Left lung (tissue), 4 donors: ENCODE measurements at regions not wholly inside any gene's neighbourhood (a gene's known extent, or its start where the extent isn't known, plus 50 kb on each side); places are given as distances from the start of the nearest gene placed in this dataset.
"Not testable (repeated sequence)": the region's sequence is repeated elsewhere in the genome, so short reads cannot be mapped to it uniquely, and the experiment has no call there.

Experiments used
- ATAC-seq: fragments of 200-7000 bp; cut with Tn5 transposase; one replicate; pipeline ENCODE4 v1.9.1; 2020; ENCODE audit warnings: moderate library complexity
- DNase-seq, 4 donors: peaks; one replicate each; pipeline ENCODE4 v3.0.0-alpha.2; 2013 to 2020
- H3K27ac ChIP-seq, 2 donors: fragments of 200-600 bp; sonication (generic) in 1 of 2; one replicate each; pipeline versions ENCODE4 v1.5.0 to v1.8.0; 2020 to 2021
- H3K27me3 ChIP-seq, 2 donors: fragments of 200-600 bp; sonication (generic) in 1 of 2; one replicate each; pipeline versions ENCODE4 v1.5.0 to v1.8.0; 2020 to 2021
- H3K36me3 ChIP-seq, 2 donors: fragments of 200-600 bp; sonication (generic) in 1 of 2; one replicate each; pipeline versions ENCODE4 v1.5.0 to v1.8.0; 2020 to 2021
- H3K4me1 ChIP-seq, 2 donors: fragments of 200-600 bp; one replicate each; pipeline ENCODE4 v1.8.0; 2021
- H3K4me3 ChIP-seq, 2 donors: fragments of 200-600 bp; sonication (generic) in 1 of 2; one replicate each; pipeline versions ENCODE4 v1.5.0 to v1.8.0; 2020 to 2021; ENCODE audit warnings: mild to moderate bottlenecking in 1 of 2
- H3K9me3 ChIP-seq, 2 donors: fragments of 200-600 bp; sonication (generic) in 1 of 2; one replicate each; pipeline versions ENCODE4 v1.5.0 to v1.8.0; 2020 to 2021
- intact Hi-C, 2 donors: fragments of 100-400 bp; cut with DNase I; formaldehyde crosslinking; loops; one replicate each; pipeline versions ENCODE4 v1.11.2 to v1.14.2; 2022
- TF ChIP-seq, protein P1 (sequence below), 2 donors: fragments of 200-600 bp; sonication (generic) in 1 of 2; IDR thresholded peaks; one replicate each; pipeline versions ENCODE4 v1.5.0 to v1.8.0; 2021; ENCODE audit warnings: antibody characterized with exemption in 2 of 2
- donor health status: DM: no; HTN: yes; CAD: no.
- donor health status: DM: no; HTN: no; CAD: no.

- DNase-seq (no peak), ATAC-seq (no peak)
- no peaks in the 10 kb centered on the region for H3K36me3 ChIP-seq
- no peaks in the 10 kb centered on the region for H3K9me3 ChIP-seq
- intact Hi-C loops, result no loop called here
- no peaks in the 10 kb centered on the region for H3K27me3 ChIP-seq
- no peak overlapping the region for H3K4me3 ChIP-seq
- H3K4me1 ChIP-seq, result no peaks in the 10 kb centered on the region
- TF ChIP-seq, protein P1, sequence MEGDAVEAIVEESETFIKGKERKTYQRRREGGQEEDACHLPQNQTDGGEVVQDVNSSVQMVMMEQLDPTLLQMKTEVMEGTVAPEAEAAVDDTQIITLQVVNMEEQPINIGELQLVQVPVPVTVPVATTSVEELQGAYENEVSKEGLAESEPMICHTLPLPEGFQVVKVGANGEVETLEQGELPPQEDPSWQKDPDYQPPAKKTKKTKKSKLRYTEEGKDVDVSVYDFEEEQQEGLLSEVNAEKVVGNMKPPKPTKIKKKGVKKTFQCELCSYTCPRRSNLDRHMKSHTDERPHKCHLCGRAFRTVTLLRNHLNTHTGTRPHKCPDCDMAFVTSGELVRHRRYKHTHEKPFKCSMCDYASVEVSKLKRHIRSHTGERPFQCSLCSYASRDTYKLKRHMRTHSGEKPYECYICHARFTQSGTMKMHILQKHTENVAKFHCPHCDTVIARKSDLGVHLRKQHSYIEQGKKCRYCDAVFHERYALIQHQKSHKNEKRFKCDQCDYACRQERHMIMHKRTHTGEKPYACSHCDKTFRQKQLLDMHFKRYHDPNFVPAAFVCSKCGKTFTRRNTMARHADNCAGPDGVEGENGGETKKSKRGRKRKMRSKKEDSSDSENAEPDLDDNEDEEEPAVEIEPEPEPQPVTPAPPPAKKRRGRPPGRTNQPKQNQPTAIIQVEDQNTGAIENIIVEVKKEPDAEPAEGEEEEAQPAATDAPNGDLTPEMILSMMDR (IDR thresholded peaks at IDR 0.05), result no peak
- no peak overlapping the region for H3K27ac ChIP-seq
Measured at GRCh38 chr2:41206004-41206403, 754.1 kb upstream of the SLC8A1 start.

GRCh38 chr2:41207578-41207977 lies 755.7 kb upstream of the SLC8A1 start:
- no peak overlapping the region for H3K27ac ChIP-seq
- intact Hi-C loops, result no loop called here
- H3K4me3 ChIP-seq, result no peak overlapping the region
- no peaks in the 10 kb centered on the region for H3K36me3 ChIP-seq
- no peaks in the 10 kb centered on the region for H3K4me1 ChIP-seq
- H3K9me3 ChIP-seq, result no peaks in the 10 kb centered on the region
- ATAC-seq (no peak), DNase-seq (no peak)
- H3K27me3 ChIP-seq, result no peaks in the 10 kb centered on the region
- TF ChIP-seq, protein P1 (IDR thresholded peaks at IDR 0.05), result no peak

DNA sequence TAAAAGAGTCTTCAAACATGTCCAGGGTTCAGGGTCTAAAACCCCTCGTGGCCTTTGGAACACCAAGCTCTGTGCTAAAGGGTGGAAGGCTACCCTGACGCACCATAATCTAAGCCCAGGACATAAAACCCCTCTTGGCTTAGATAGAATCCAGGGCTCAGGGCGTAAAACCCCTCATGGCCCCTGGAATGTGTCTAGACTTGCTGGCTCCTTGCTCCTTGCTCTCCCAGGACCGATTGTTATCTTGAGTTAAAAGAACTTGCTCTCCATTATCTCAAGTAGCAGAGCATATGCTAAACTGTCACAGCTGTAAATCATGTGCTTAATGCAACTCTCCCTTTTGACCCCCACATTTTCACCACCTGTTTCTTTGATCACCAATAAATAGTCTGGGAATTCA lies 758.1 kb upstream of the SLC8A1 start:
- intact Hi-C loops, H3K27me3 ChIP-seq, H3K36me3 ChIP-seq, H3K9me3 ChIP-seq, H3K4me3 ChIP-seq, DNase-seq, H3K27ac ChIP-seq, H3K4me1 ChIP-seq, ATAC-seq: not testable (repeated sequence)

GRCh38 chr2:41216978-41217377 lies 765.1 kb upstream of the SLC8A1 start:
- Histone ChIP-seq H3K9me3 (peaks cover 0 to 5% of the 10 kb centered on the region in 2 donors), H3K27ac (no peak overlapping the region), H3K4me3 (no peak overlapping the region), H3K27me3 (no peaks in the 10 kb centered on the region), H3K36me3 (no peaks in the 10 kb centered on the region), H3K4me1 (no peaks in the 10 kb centered on the region)
- DNase-seq, result no peak
- intact Hi-C loops, result no loop called here
- no peak for ATAC-seq
- TF ChIP-seq, protein P1 (IDR thresholded peaks at IDR 0.05), result no peak

GRCh38 chr2:41222593-41222992 lies 770.7 kb upstream of the SLC8A1 start:
- TF ChIP-seq, protein P1 (IDR thresholded peaks at IDR 0.05), result no peak
- intact Hi-C loops, result no loop called here
- no peak for DNase-seq

GRCh38 chr2:41234093-41234492 lies 782.2 kb upstream of the SLC8A1 start:
- ATAC-seq, result no peak
- Histone ChIP-seq H3K9me3 (peaks cover 0 to 25% of the 10 kb centered on the region in 2 donors), H3K4me3 (no peak overlapping the region), H3K36me3 (no peaks in the 10 kb centered on the region), H3K27ac (no peak overlapping the region), H3K4me1 (no peaks in the 10 kb centered on the region), H3K27me3 (no peaks in the 10 kb centered on the region)
- intact Hi-C loops, result no loop called here
- no peak for DNase-seq
- TF ChIP-seq, protein P1 (IDR thresholded peaks at IDR 0.05), result no peak

More at GRCh38 chr2:41222593-41222992, 770.7 kb upstream of the SLC8A1 start:
- ATAC-seq, result no peak
- no peak overlapping the region for H3K27ac ChIP-seq
- peaks cover 0 to 11% of the 10 kb centered on the region in 2 donors for H3K9me3 ChIP-seq
- no peak overlapping the region for H3K4me3 ChIP-seq
- no peaks in the 10 kb centered on the region for H3K4me1 ChIP-seq
- H3K27me3 ChIP-seq, result no peaks in the 10 kb centered on the region
- no peaks in the 10 kb centered on the region for H3K36me3 ChIP-seq
